ENCODE measurements at regions not wholly inside any gene's neighbourhood (a gene's known extent, or its start where the extent isn't known, plus 50 kb on each side); places are given as distances from the start of the nearest gene placed in this dataset.

DNA sequence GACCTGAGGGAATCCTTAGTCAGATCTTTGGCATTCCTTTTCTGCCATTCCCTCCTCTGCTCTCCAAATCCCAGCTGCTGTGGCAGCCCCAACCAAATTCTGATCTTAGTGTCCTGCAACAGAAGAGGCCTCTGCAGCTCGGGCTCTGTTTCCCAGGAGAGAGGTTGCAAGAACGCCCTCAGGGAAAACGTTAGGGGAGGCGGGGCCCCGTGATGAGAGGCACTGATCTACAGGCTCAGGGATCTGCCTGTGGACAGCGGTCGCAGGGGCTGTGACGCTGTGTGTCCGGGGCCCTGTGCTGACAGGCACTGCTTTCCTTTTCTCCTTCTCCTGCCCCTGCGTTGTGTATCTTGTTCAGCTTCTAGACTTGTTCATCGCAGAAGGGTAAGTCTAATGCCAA is 57.3 kb upstream of the DPYSL4 start (continued):
- TF ChIP-seq, protein P1, sequence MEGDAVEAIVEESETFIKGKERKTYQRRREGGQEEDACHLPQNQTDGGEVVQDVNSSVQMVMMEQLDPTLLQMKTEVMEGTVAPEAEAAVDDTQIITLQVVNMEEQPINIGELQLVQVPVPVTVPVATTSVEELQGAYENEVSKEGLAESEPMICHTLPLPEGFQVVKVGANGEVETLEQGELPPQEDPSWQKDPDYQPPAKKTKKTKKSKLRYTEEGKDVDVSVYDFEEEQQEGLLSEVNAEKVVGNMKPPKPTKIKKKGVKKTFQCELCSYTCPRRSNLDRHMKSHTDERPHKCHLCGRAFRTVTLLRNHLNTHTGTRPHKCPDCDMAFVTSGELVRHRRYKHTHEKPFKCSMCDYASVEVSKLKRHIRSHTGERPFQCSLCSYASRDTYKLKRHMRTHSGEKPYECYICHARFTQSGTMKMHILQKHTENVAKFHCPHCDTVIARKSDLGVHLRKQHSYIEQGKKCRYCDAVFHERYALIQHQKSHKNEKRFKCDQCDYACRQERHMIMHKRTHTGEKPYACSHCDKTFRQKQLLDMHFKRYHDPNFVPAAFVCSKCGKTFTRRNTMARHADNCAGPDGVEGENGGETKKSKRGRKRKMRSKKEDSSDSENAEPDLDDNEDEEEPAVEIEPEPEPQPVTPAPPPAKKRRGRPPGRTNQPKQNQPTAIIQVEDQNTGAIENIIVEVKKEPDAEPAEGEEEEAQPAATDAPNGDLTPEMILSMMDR (IDR thresholded peaks at IDR 0.05 in 2 of 3, conservative IDR thresholded peaks at IDR 0.05 in 1 of 3; ENCODE audit: borderline replicate concordance in 1 of 3, insufficient read depth in 1 of 3, low read depth in 2 of 3, low read length in 2 of 3), result no peak

DNA sequence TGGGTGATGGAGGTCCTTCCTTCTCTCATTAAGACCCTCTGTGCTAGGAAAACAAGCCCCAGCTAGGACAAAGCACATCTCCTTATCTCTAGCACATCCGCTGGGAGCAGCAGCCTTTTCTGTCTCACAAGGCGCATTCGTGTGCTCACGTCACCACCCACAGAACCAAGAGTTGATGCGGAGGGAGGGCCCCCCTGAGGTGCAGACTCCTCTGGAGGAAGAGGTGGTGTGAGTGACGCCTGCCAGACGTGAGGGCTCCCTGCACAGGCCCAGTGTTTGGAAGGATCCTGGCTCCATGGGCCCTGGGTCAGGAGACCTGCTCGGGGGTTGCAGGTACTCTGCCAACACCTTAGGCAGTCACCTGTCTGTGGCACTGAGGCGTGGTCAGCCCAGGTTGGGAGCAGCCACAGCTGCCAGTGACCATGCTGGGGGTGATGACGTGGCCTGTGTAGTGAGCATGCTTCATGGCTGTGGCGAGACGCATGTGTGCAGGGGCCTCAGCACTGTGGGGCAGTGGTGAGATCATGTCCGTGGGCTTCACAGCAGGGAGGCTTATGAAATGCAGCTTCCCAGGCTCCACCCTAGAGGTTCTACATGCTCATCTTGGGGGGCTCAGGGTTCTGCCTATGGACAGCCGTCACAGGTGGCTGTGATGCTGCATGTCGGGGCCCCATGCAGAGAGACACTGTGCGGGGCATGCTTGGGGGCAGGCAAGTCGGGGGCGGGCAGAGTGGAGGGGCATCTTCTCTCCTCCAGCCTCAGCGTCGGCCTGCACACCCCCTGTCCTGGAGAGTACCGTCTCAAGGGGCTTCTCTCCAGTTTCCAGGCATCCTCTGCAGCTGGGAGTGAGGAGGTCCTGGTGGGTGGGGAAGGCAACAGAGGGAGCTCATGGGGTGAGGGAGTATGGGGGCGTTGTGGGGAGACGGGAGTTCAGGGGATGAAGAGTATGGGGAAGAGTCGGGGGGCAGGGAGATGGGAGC is 56.2 kb upstream of the DPYSL4 start:
- intact Hi-C loops (cut with micrococcal nuclease), result no loop called here
- ATAC-seq, result no peak
- Histone ChIP-seq H3K4me3 (replicated peaks in 1 of 2; ENCODE audit: low read depth in 1 of 2, low read length in 2 of 2) (no peak overlapping the region), H3K79me2 (ENCODE audit: insufficient read depth, low read length) (no peaks in the 10 kb centered on the region), H3K9me2 (ENCODE audit: insufficient read depth) (no peaks in the 10 kb centered on the region), H3K4me2 (ENCODE audit: low read length) (no peak overlapping the region), H3K27me3 (ENCODE audit: insufficient read depth, low read length) (peaks cover 4% of the 10 kb centered on the region; the same call in 1 of the 2 replicates), H3K9ac (ENCODE audit: low read length) (no peak overlapping the region), H3K4me1 (ENCODE audit: control insufficient read depth in 1 of 2, insufficient read depth in 2 of 2, low read length in 2 of 2) (no peaks in the 10 kb centered on the region), H4K20me1 (ENCODE audit: insufficient read depth) (no peaks in the 10 kb centered on the region), H3K27ac (ENCODE audit: low read depth, low read length) (no peak overlapping the region), H3K9me3 (ENCODE audit: control insufficient read depth in 1 of 2, insufficient read depth in 1 of 2, low read depth in 1 of 2, low read length in 2 of 2) (no peaks in the 10 kb centered on the region), H3K36me3 (ENCODE audit: control insufficient read depth in 1 of 2, insufficient read depth in 2 of 2, low read length in 2 of 2) (no peaks in the 10 kb centered on the region), H2AFZ (ENCODE audit: low read depth, low read length, poor library complexity, severe bottlenecking) (no peak overlapping the region)
- DNase-seq (ENCODE audit: low read depth, low spot score), result no peak
- RAD21 ChIA-PET (ENCODE audit: low non-redundant PET in 1 of 2, low total read pairs in 2 of 2, uncharacterized antibody in 2 of 2, unreplicated experiment in 2 of 2), result no interaction called here
- no TSS peak for BruUV-seq (replicated peaks)
- TF ChIP-seq ZFX (IDR thresholded peaks at IDR 0.05) (no peak), TCF7L2 (IDR thresholded peaks at IDR 0.05; ENCODE audit: borderline replicate concordance, extremely low read depth, insufficient read depth, insufficient read length) (no peak), RAD21 (IDR thresholded peaks at IDR 0.05; ENCODE audit: low read depth) (no peak), ZNF274 (IDR thresholded peaks at IDR 0.05; ENCODE audit: low read depth, low read length) (no peak), CEBPB (IDR thresholded peaks at IDR 0.05; ENCODE audit: low read depth) (no peak)
- TF ChIP-seq, protein P1 (IDR thresholded peaks at IDR 0.05 in 2 of 3, conservative IDR thresholded peaks at IDR 0.05 in 1 of 3; ENCODE audit: borderline replicate concordance in 1 of 3, insufficient read depth in 1 of 3, low read depth in 2 of 3, low read length in 2 of 3), result no peak
- TF ChIP-seq, protein P2, sequence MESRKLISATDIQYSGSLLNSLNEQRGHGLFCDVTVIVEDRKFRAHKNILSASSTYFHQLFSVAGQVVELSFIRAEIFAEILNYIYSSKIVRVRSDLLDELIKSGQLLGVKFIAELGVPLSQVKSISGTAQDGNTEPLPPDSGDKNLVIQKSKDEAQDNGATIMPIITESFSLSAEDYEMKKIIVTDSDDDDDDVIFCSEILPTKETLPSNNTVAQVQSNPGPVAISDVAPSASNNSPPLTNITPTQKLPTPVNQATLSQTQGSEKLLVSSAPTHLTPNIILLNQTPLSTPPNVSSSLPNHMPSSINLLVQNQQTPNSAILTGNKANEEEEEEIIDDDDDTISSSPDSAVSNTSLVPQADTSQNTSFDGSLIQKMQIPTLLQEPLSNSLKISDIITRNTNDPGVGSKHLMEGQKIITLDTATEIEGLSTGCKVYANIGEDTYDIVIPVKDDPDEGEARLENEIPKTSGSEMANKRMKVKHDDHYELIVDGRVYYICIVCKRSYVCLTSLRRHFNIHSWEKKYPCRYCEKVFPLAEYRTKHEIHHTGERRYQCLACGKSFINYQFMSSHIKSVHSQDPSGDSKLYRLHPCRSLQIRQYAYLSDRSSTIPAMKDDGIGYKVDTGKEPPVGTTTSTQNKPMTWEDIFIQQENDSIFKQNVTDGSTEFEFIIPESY (IDR thresholded peaks at IDR 0.05; ENCODE audit: extremely low read depth, insufficient replicate concordance, low read length), result no peak
- CTCF ChIA-PET, result no interaction called here
- POLR2A ChIA-PET, result no interaction called here

Measured in HCT116 (cell line).